K562 (cell line): ENCODE measurements at regions not wholly inside any gene's neighbourhood (a gene's known extent, or its start where the extent isn't known, plus 50 kb on each side); places are given as distances from the start of the nearest gene placed in this dataset.

Experiments used
- ATAC-seq: fragments of 200-7000 bp; cut with Tn5 transposase; 3 replicates; pipeline ENCODE4 v1.9.1; 2020; ENCODE audit warnings: moderate library complexity
- BruUV-seq: library from RNA; stranded (reverse); fragments of 400-500 nt; replicated peaks from 2 replicates; lab custom pipeline; 2021; lab: Mats Ljungman, UMichigan
- CTCF ChIA-PET: fragments of 300-600 bp; formaldehyde crosslinking; extraction: SDS; loops from one replicate; lab custom pipeline; 2021; ENCODE audit warnings: low intra/inter-chr PET ratio; lab: Yijun Ruan, JAX
- POLR2A ChIA-PET: fragments of 300-600, 350-650 bp; sonication (Branson Sonifier 250); formaldehyde crosslinking; extraction: SDS; loops from one replicate; lab custom pipeline; 2021; ENCODE audit warnings: antibody characterized with exemption, inconsistent platforms; lab: Yijun Ruan, JAX
- DNase-seq, 4 experiments: peaks; one replicate each; pipeline versions ENCODE4 v3.0.0 to v3.0.0-alpha.2; 2011 to 2018; ENCODE audit warnings: low spot score in 3 of 4, mixed read lengths in 3 of 4; ENCODE audit errors: extremely low read depth in 1 of 4
- FAIRE-seq: peaks from 2 replicates; lab custom pipeline; 2011; peaks lifted over from hg19 to GRCh38; lab: Jason Lieb, UNC
- H2AFZ ChIP-seq: 2 replicates; pipeline ENCODE4 v1.6.0; 2011; ENCODE audit warnings: low read depth, low read length, control low read depth, inconsistent platforms
- H3K27ac ChIP-seq: fragments of 200-600 bp; 3 replicates; pipeline ENCODE4 v1.8.0; 2011; ENCODE audit warnings: low read depth, mild to moderate bottlenecking, control low read depth, inconsistent platforms, low read length, moderate library complexity, mixed read lengths; ENCODE audit errors: extremely low read depth
- H3K27me3 ChIP-seq, 2 experiments: fragments of 300-600 bp in 1 of 2; 2 replicates in 1 of 2; 3 replicates in 1 of 2; pipeline versions ENCODE4 v1.6.0 to v1.8.0; 2011; ENCODE audit warnings: inconsistent platforms in 2 of 2, low read length in 2 of 2, mild to moderate bottlenecking in 1 of 2, mixed read lengths in 1 of 2, moderate library complexity in 1 of 2; ENCODE audit not compliant: control insufficient read depth in 2 of 2, insufficient read depth in 2 of 2
- H3K36me3 ChIP-seq: fragments of 300-600 bp; 3 replicates; pipeline ENCODE4 v1.8.0; 2011; ENCODE audit warnings: mild to moderate bottlenecking, low read length, inconsistent platforms; ENCODE audit not compliant: control insufficient read depth, insufficient read depth
- H3K4me1 ChIP-seq, 2 experiments: fragments of 200-600 bp in 1 of 2; replicated peaks in 1 of 2; 2 replicates in 1 of 2; 3 replicates in 1 of 2; pipeline versions ENCODE4 v1.5.1 to v1.8.0; 2011; ENCODE audit warnings: inconsistent platforms in 2 of 2, low read length in 2 of 2, mild to moderate bottlenecking in 1 of 2, mixed read lengths in 1 of 2, moderate library complexity in 1 of 2; ENCODE audit not compliant: control insufficient read depth in 2 of 2, insufficient read depth in 2 of 2
- H3K4me2 ChIP-seq: 2 replicates; pipeline ENCODE4 v1.6.1; 2011; ENCODE audit warnings: low read length, control low read depth, inconsistent platforms, mixed read lengths; ENCODE audit not compliant: insufficient read depth
- H3K4me3 ChIP-seq: fragments of 200-600 bp; sonication (generic), shearing (Covaris generic); 2 replicates; pipeline ENCODE4 v1.5.1; 2016; ENCODE audit warnings: control low read depth, inconsistent platforms
- H3K79me2 ChIP-seq: fragments of 200-600 bp; 3 replicates; pipeline ENCODE4 v1.8.0; 2011; ENCODE audit warnings: low read length, inconsistent platforms; ENCODE audit not compliant: control insufficient read depth, insufficient read depth
- H3K9ac ChIP-seq, 2 experiments: 2 replicates each; pipeline versions ENCODE4 v1.6.0 to v1.6.1; 2011; ENCODE audit warnings: low read depth in 2 of 2, low read length in 2 of 2, control low read depth in 1 of 2, inconsistent platforms in 1 of 2, mild to moderate bottlenecking in 1 of 2, mixed read lengths in 1 of 2; ENCODE audit not compliant: insufficient read depth in 1 of 2
- H3K9me1 ChIP-seq: one replicate; pipeline ENCODE4 v1.6.0; 2011; ENCODE audit warnings: inconsistent platforms, mild to moderate bottlenecking, low read length, moderate library complexity; ENCODE audit not compliant: control insufficient read depth, insufficient read depth
- H3K9me3 ChIP-seq: replicated peaks from 2 replicates; pipeline ENCODE4 v1.5.1; 2011; ENCODE audit warnings: low read depth, low read length, inconsistent platforms; ENCODE audit not compliant: control insufficient read depth, insufficient read depth
- H4K20me1 ChIP-seq: replicated peaks from 2 replicates; pipeline ENCODE4 v1.6.1; 2011; ENCODE audit warnings: low read length, inconsistent platforms, mixed read lengths; ENCODE audit not compliant: control insufficient read depth, insufficient read depth
- CCAR2 ChIP-seq: fragments of 200-400 bp; formaldehyde crosslinking; IDR thresholded peaks from 2 replicates; pipeline ENCODE4 v1.6.1; 2017; ENCODE audit warnings: mild to moderate bottlenecking, low read depth, low read length
- DLX4 ChIP-seq: fragments of 250-450 bp; sonication (Bioruptor Pico); IDR thresholded peaks from 2 replicates; pipeline ENCODE4 v1.6.1; 2021; ENCODE audit warnings: mild to moderate bottlenecking
- GATAD2A ChIP-seq: fragments of 450-650 bp; IDR thresholded peaks from 2 replicates; pipeline ENCODE4 v1.6.1; 2017
- HMG20B ChIP-seq: fragments of 250-450 bp; sonication (Bioruptor Pico); IDR thresholded peaks from 2 replicates; pipeline ENCODE4 v1.5.0; 2021; ENCODE audit warnings: mild to moderate bottlenecking
- MYNN ChIP-seq, 2 experiments: sonication (generic); formaldehyde crosslinking in 1 of 2; IDR thresholded peaks; 2 replicates each; pipeline versions ENCODE4 v1.5.0 to v1.6.1; 2016 to 2020; ENCODE audit warnings: antibody characterized with exemption in 1 of 2, missing genetic modification reagents in 1 of 2
- NFIX ChIP-seq: fragments of 250-450 bp; sonication (Bioruptor Pico); IDR thresholded peaks from 2 replicates; pipeline ENCODE4 v1.4.0; 2020; ENCODE audit warnings: low read depth, mild to moderate bottlenecking, moderate library complexity
- NR0B1 ChIP-seq: fragments of 450-650 bp; IDR thresholded peaks from one replicate; pipeline ENCODE4 v1.6.1; 2018; ENCODE audit warnings: mild to moderate bottlenecking, moderate library complexity; ENCODE audit not compliant: partially characterized antibody
- PRMT5 ChIP-seq: sonication (generic); formaldehyde crosslinking; IDR thresholded peaks from 2 replicates; pipeline ENCODE4 v1.5.0; 2020; ENCODE audit warnings: missing genetic modification reagents
- PURB ChIP-seq: sonication (generic); formaldehyde crosslinking; IDR thresholded peaks from 2 replicates; pipeline ENCODE4 v1.9.0; 2021; ENCODE audit warnings: low read depth, mild to moderate bottlenecking, missing genetic modification reagents
- SIN3A ChIP-seq, 2 experiments: fragments of 150-350 bp in 1 of 2; IDR thresholded peaks; 2 replicates each; pipeline ENCODE4 v1.6.1; 2011 to 2016; ENCODE audit warnings: borderline replicate concordance in 2 of 2, low read depth in 2 of 2, low read length in 2 of 2, mild to moderate bottlenecking in 2 of 2, moderate library complexity in 2 of 2; ENCODE audit not compliant: control insufficient read depth in 1 of 2
- SNRNP70 ChIP-seq: fragments of 200-400 bp; formaldehyde crosslinking; optimal IDR thresholded peaks from 2 replicates; pipeline ENCODE3; 2017; ENCODE audit warnings: low read depth, low read length
- STAT5A ChIP-seq: IDR thresholded peaks from 2 replicates; pipeline ENCODE4 v1.6.1; 2012; ENCODE audit warnings: low read length, inconsistent platforms, borderline replicate concordance
- ZNF23 ChIP-seq: fragments of 250-450 bp; sonication (Bioruptor Pico); IDR thresholded peaks from 2 replicates; pipeline ENCODE4 v1.4.0; 2020; ENCODE audit warnings: mild to moderate bottlenecking
- ZNF431 ChIP-seq: sonication (generic); formaldehyde crosslinking; IDR thresholded peaks from 2 replicates; pipeline ENCODE4 v1.8.0; 2022; ENCODE audit warnings: mild to moderate bottlenecking, missing genetic modification reagents
- ZNF830 ChIP-seq: fragments of 250-450 bp; sonication (Bioruptor Pico); IDR thresholded peaks from 2 replicates; pipeline ENCODE4 v1.5.0; 2021; ENCODE audit warnings: mild to moderate bottlenecking
- in situ Hi-C: fragments of 300-500 bp; cut with MboI; formaldehyde crosslinking; loops from 4 replicates; pipeline ENCODE4 v1.15.0; 2018; ENCODE audit warnings: inconsistent platforms, mixed read lengths
- intact Hi-C: fragments of 100-400 bp; cut with micrococcal nuclease; formaldehyde crosslinking; loops from 2 replicates; pipeline ENCODE4 v1.14.2; 2022
- TF ChIP-seq, protein P1 (sequence below): IDR thresholded peaks from 2 replicates; pipeline ENCODE4 v1.6.1; 2011; ENCODE audit not compliant: insufficient read length; ENCODE audit errors: extremely low read depth
- TF ChIP-seq, protein P2 (sequence below), 2 experiments: IDR thresholded peaks; 2 replicates each; pipeline ENCODE4 v1.6.1; 2012; ENCODE audit warnings: improper control_type of control experiment in 2 of 2, low read depth in 2 of 2, low read length in 2 of 2, borderline replicate concordance in 1 of 2

- no peak overlapping the region for H3K9ac ChIP-seq
- H3K4me3 ChIP-seq: no peak overlapping the region
- no peaks in the 10 kb centered on the region for H4K20me1 ChIP-seq
- no peaks in the 10 kb centered on the region for H3K9me1 ChIP-seq
- no TSS peak for BruUV-seq
- no peaks in the 10 kb centered on the region for H3K36me3 ChIP-seq
- H2AFZ ChIP-seq: no peak overlapping the region
- intact Hi-C loops: no loop called here
- ATAC-seq (no peak), FAIRE-seq (no peak)
- no peaks in the 10 kb centered on the region for H3K4me1 ChIP-seq
- no peak overlapping the region for H3K27ac ChIP-seq
- no peaks in the 10 kb centered on the region for H3K27me3 ChIP-seq
- no peaks in the 10 kb centered on the region for H3K79me2 ChIP-seq
- no peak overlapping the region for H3K4me2 ChIP-seq
- TF ChIP-seq DLX4 (CRISPR knock-in tag): no peak
- no peak for TF ChIP-seq SNRNP70
- TF ChIP-seq NFIX: no peak
- no peak for TF ChIP-seq ZNF431
- TF ChIP-seq GATAD2A: no peak
- TF ChIP-seq PRMT5 (CRISPR knock-in tag): no peak
- TF ChIP-seq STAT5A: no peak
- TF ChIP-seq PURB (CRISPR knock-in tag): no peak
- no peak for TF ChIP-seq SIN3A (IDR thresholded peaks at IDR 0.05; ENCODE audit: borderline replicate concordance in 2 of 2, control insufficient read depth in 1 of 2, low read depth in 2 of 2, low read length in 2 of 2)
- no peak for TF ChIP-seq ZNF23 (CRISPR knock-in tag)
- no peak for TF ChIP-seq HMG20B (CRISPR knock-in tag)
- TF ChIP-seq, protein P1, sequence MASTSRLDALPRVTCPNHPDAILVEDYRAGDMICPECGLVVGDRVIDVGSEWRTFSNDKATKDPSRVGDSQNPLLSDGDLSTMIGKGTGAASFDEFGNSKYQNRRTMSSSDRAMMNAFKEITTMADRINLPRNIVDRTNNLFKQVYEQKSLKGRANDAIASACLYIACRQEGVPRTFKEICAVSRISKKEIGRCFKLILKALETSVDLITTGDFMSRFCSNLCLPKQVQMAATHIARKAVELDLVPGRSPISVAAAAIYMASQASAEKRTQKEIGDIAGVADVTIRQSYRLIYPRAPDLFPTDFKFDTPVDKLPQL: no peak
- no peak for TF ChIP-seq CCAR2
- TF ChIP-seq NR0B1: no peak
- TF ChIP-seq, protein P2, sequence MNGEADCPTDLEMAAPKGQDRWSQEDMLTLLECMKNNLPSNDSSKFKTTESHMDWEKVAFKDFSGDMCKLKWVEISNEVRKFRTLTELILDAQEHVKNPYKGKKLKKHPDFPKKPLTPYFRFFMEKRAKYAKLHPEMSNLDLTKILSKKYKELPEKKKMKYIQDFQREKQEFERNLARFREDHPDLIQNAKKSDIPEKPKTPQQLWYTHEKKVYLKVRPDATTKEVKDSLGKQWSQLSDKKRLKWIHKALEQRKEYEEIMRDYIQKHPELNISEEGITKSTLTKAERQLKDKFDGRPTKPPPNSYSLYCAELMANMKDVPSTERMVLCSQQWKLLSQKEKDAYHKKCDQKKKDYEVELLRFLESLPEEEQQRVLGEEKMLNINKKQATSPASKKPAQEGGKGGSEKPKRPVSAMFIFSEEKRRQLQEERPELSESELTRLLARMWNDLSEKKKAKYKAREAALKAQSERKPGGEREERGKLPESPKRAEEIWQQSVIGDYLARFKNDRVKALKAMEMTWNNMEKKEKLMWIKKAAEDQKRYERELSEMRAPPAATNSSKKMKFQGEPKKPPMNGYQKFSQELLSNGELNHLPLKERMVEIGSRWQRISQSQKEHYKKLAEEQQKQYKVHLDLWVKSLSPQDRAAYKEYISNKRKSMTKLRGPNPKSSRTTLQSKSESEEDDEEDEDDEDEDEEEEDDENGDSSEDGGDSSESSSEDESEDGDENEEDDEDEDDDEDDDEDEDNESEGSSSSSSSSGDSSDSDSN (IDR thresholded peaks at IDR 0.05; ENCODE audit: borderline replicate concordance in 1 of 2, low read depth in 2 of 2, low read length in 2 of 2): no peak
- TF ChIP-seq MYNN (IDR thresholded peaks at IDR 0.05): no peak
- TF ChIP-seq MYNN (CRISPR knock-in tag; IDR thresholded peaks at IDR 0.05): no peak
- TF ChIP-seq ZNF830 (CRISPR knock-in tag): no peak
- TF ChIP-seq, all 486 proteins: peak for 0
- POLR2A ChIA-PET: no interaction called here
- CTCF ChIA-PET: no interaction called here
- DNase-seq: no peak
- in situ Hi-C loops: no loop called here
- H3K9me3 ChIP-seq: no peaks in the 10 kb centered on the region
These were observed 430.2 kb downstream of the MEIS1 start for GRCh38 chr2:66865161-66865560.
